ENCODE measurements at regions not wholly inside any gene's neighbourhood (a gene's known extent, or its start where the extent isn't known, plus 50 kb on each side); places are given as distances from the start of the nearest gene placed in this dataset.

DNA sequence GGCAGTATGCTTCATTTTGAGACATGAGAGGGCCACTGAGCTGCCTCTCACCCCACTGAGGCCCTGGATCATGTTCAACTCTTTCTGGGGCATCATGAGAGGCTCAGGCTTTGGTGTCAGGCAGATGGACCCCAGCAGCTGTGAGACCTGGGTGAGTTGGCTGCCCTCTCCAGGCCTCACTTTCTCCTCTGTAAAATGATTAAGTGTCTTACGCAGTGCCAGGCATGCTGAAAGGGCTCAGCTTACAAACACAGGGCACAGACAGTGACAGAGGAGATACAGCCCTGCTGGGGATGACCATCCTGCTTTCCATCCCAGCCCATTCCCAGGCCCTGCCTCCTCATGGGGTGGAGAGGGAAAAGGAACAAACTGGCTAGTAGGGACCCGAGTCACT, 387.4 kb downstream of the MATN1 start:
- H3K36me3 ChIP-seq (ENCODE audit: control insufficient read depth in 4 of 4, insufficient read depth in 3 of 4, low read depth in 1 of 4, low read length in 3 of 4): no peaks in the 10 kb centered on the region
- TF ChIP-seq RXRA (IDR thresholded peaks at IDR 0.05): no peak
- no peak overlapping the region for H3K9ac ChIP-seq (ENCODE audit: low read depth in 1 of 2, low read length in 2 of 2)
- H3K27ac ChIP-seq (ENCODE audit: low read depth in 1 of 2, low read length in 2 of 2): no peak overlapping the region
- H3K4me1 ChIP-seq (ENCODE audit: control insufficient read depth in 4 of 4, insufficient read depth in 4 of 4, low read length in 3 of 4): no peaks in the 10 kb centered on the region
- peaks cover 0 to under 1% (median 0%) of the 10 kb centered on the region in 4 donors for H3K27me3 ChIP-seq (ENCODE audit: control insufficient read depth in 4 of 4, insufficient read depth in 4 of 4, low read length in 3 of 4)
- DNase-seq (ENCODE audit: low spot score): no peak
- 96% methylated on average over 2 of the region's 2 CpGs for WGBS
- H3K9me3 ChIP-seq (ENCODE audit: control insufficient read depth in 4 of 4, low read length in 3 of 4): no peaks in the 10 kb centered on the region
- no peak overlapping the region for H3K4me3 ChIP-seq (ENCODE audit: low read depth in 1 of 3, low read length in 3 of 3)

DNA sequence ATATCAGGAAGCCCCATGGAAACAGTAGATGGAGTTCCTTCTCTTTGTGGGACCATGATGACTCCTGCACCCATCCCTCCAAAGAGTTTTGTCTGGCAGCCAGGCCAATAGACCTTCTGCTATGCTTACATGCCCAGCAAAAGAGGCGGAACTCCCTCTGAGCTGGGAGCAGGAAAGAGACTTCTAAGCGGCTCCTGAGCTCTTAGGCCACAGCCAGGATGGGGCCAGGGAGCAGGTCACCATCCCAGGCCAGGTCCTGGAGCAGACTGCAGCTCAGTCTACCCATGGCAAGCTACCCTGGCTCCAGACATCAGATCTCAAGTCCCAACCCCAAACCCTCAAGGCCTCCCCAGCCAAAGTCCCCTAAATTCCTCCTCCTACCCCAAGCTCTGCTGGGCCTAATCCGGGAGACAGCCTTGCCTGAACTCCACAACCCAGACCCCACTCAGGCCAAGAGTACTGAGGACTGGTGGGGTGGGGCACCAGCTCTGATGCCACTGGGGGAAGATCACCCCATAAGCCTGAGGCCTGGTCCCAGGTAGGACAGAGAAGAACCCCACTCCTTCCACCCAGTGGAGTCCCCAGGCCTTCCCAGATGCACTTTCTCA, 387.9 kb downstream of the MATN1 start:
- no peaks in the 10 kb centered on the region for H3K9me3 ChIP-seq (ENCODE audit: control insufficient read depth in 4 of 4, low read length in 3 of 4)
- H3K27me3 ChIP-seq (ENCODE audit: control insufficient read depth in 4 of 4, insufficient read depth in 4 of 4, low read length in 3 of 4): no peaks in the 10 kb centered on the region
- WGBS: 94% methylated on average over 3 of the region's 3 CpGs
- no peaks in the 10 kb centered on the region for H3K36me3 ChIP-seq (ENCODE audit: control insufficient read depth in 4 of 4, insufficient read depth in 3 of 4, low read depth in 1 of 4, low read length in 3 of 4)
- DNase-seq (ENCODE audit: low spot score): no peak
- no peak overlapping the region for H3K27ac ChIP-seq (ENCODE audit: low read depth in 1 of 2, low read length in 2 of 2)
- H3K9ac ChIP-seq (ENCODE audit: low read depth in 1 of 2, low read length in 2 of 2): no peak overlapping the region
- no peak overlapping the region for H3K4me3 ChIP-seq (ENCODE audit: low read depth in 1 of 3, low read length in 3 of 3)
- no peaks in the 10 kb centered on the region for H3K4me1 ChIP-seq (ENCODE audit: control insufficient read depth in 4 of 4, insufficient read depth in 4 of 4, low read length in 3 of 4)
- TF ChIP-seq HNF4G (IDR thresholded peaks at IDR 0.05) (no peak), JUND (IDR thresholded peaks at IDR 0.05) (no peak), MAX (IDR thresholded peaks at IDR 0.05) (no peak), GABPA (IDR thresholded peaks at IDR 0.05 in 1 of 2, conservative IDR thresholded peaks at IDR 0.05 in 1 of 2) (no peak), HNF4A (conservative IDR thresholded peaks at IDR 0.05) (no peak), YY1 (IDR thresholded peaks at IDR 0.05) (no peak), SP1 (IDR thresholded peaks at IDR 0.05) (no peak), FOXA2 (IDR thresholded peaks at IDR 0.05) (no peak), FOXA1 (IDR thresholded peaks at IDR 0.05) (no peak), NR2F2 (IDR thresholded peaks at IDR 0.05) (no peak), RXRA (IDR thresholded peaks at IDR 0.05) (no peak)
- TF ChIP-seq, protein P1, sequence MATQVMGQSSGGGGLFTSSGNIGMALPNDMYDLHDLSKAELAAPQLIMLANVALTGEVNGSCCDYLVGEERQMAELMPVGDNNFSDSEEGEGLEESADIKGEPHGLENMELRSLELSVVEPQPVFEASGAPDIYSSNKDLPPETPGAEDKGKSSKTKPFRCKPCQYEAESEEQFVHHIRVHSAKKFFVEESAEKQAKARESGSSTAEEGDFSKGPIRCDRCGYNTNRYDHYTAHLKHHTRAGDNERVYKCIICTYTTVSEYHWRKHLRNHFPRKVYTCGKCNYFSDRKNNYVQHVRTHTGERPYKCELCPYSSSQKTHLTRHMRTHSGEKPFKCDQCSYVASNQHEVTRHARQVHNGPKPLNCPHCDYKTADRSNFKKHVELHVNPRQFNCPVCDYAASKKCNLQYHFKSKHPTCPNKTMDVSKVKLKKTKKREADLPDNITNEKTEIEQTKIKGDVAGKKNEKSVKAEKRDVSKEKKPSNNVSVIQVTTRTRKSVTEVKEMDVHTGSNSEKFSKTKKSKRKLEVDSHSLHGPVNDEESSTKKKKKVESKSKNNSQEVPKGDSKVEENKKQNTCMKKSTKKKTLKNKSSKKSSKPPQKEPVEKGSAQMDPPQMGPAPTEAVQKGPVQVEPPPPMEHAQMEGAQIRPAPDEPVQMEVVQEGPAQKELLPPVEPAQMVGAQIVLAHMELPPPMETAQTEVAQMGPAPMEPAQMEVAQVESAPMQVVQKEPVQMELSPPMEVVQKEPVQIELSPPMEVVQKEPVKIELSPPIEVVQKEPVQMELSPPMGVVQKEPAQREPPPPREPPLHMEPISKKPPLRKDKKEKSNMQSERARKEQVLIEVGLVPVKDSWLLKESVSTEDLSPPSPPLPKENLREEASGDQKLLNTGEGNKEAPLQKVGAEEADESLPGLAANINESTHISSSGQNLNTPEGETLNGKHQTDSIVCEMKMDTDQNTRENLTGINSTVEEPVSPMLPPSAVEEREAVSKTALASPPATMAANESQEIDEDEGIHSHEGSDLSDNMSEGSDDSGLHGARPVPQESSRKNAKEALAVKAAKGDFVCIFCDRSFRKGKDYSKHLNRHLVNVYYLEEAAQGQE (IDR thresholded peaks at IDR 0.05): no peak
- TF ChIP-seq, protein P2, sequence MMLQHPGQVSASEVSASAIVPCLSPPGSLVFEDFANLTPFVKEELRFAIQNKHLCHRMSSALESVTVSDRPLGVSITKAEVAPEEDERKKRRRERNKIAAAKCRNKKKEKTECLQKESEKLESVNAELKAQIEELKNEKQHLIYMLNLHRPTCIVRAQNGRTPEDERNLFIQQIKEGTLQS (IDR thresholded peaks at IDR 0.05): no peak
- TF ChIP-seq, protein P3, sequence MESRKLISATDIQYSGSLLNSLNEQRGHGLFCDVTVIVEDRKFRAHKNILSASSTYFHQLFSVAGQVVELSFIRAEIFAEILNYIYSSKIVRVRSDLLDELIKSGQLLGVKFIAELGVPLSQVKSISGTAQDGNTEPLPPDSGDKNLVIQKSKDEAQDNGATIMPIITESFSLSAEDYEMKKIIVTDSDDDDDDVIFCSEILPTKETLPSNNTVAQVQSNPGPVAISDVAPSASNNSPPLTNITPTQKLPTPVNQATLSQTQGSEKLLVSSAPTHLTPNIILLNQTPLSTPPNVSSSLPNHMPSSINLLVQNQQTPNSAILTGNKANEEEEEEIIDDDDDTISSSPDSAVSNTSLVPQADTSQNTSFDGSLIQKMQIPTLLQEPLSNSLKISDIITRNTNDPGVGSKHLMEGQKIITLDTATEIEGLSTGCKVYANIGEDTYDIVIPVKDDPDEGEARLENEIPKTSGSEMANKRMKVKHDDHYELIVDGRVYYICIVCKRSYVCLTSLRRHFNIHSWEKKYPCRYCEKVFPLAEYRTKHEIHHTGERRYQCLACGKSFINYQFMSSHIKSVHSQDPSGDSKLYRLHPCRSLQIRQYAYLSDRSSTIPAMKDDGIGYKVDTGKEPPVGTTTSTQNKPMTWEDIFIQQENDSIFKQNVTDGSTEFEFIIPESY (IDR thresholded peaks at IDR 0.05): no peak
